HCT116 (cell line): ENCODE measurements at regions not wholly inside any gene's neighbourhood (a gene's known extent, or its start where the extent isn't known, plus 50 kb on each side); places are given as distances from the start of the nearest gene placed in this dataset.

Source experiments
- ATAC-seq: fragments of 200-7000 bp; cut with Tn5 transposase; 2 replicates; pipeline ENCODE4 v1.9.1; 2020; ENCODE audit warnings: mild to moderate bottlenecking, moderate library complexity
- BruUV-seq: library from RNA; stranded (reverse); fragments of 400-500 nt; replicated peaks from 2 replicates; lab custom pipeline; 2021; lab: Mats Ljungman, UMichigan
- CTCF ChIA-PET: fragments of 300-600 bp; sonication (Branson Sonifier 250); formaldehyde crosslinking; loops from one replicate; lab custom pipeline; 2021; ENCODE audit warnings: antibody characterized with exemption; lab: Charles Lee
- POLR2A ChIA-PET: fragments of 300-600, 350-600 bp; sonication (Branson Sonifier 250); formaldehyde crosslinking; loops from one replicate; lab custom pipeline; 2021; ENCODE audit warnings: antibody characterized with exemption; lab: Charles Lee
- RAD21 ChIA-PET, 2 experiments: fragments of 300-600 bp; sonication (Branson Sonifier 250); formaldehyde crosslinking; loops; one replicate each; lab custom pipeline; 2023; ENCODE audit warnings: low total read pairs in 2 of 2; ENCODE audit not compliant: uncharacterized antibody in 2 of 2, unreplicated experiment in 2 of 2, low non-redundant PET in 1 of 2; lab: Charles Lee
- DNase-seq: peaks from one replicate; pipeline ENCODE4 v3.0.0-alpha.2; 2010; ENCODE audit warnings: low read depth, low spot score
- H2AFZ ChIP-seq: fragments of 200-600 bp; shearing (Covaris generic), sonication (generic); 2 replicates; pipeline ENCODE4 v1.6.1; 2017; ENCODE audit warnings: low read depth, mixed run types, mixed read lengths, antibody characterized with exemption, low read length; ENCODE audit not compliant: poor library complexity, severe bottlenecking
- H3K27ac ChIP-seq: 2 replicates; pipeline ENCODE4 v1.5.1; 2012; ENCODE audit warnings: low read depth, low read length
- H3K27me3 ChIP-seq: fragments of 200-600 bp; sonication (generic); 2 replicates; pipeline ENCODE4 v1.6.1; 2016; ENCODE audit warnings: mixed run types, low read length, mixed read lengths; ENCODE audit not compliant: insufficient read depth
- H3K36me3 ChIP-seq, 2 experiments: fragments of 200-500 bp in 1 of 2; fragments of 200-600 bp in 1 of 2; sonication (Bioruptor generic) in 1 of 2; sonication (generic) in 1 of 2; 2 replicates each; pipeline versions ENCODE4 v1.5.1 to v1.6.1; 2014 to 2016; ENCODE audit warnings: low read length in 2 of 2, inconsistent platforms in 1 of 2, mixed read lengths in 1 of 2, mixed run types in 1 of 2; ENCODE audit not compliant: insufficient read depth in 2 of 2, control insufficient read depth in 1 of 2
- H3K4me1 ChIP-seq, 2 experiments: fragments of 200-600 bp in 1 of 2; sonication (generic) in 1 of 2; 2 replicates each; pipeline versions ENCODE4 v1.5.1 to v1.6.1; 2012 to 2017; ENCODE audit warnings: low read length in 2 of 2, inconsistent platforms in 1 of 2, mild to moderate bottlenecking in 1 of 2, mixed read lengths in 1 of 2, mixed run types in 1 of 2, moderate library complexity in 1 of 2; ENCODE audit not compliant: insufficient read depth in 2 of 2, control insufficient read depth in 1 of 2
- H3K4me2 ChIP-seq: fragments of 200-600 bp; sonication (generic); 2 replicates; pipeline ENCODE4 v1.6.1; 2017; ENCODE audit warnings: mixed run types, low read length, mixed read lengths
- H3K4me3 ChIP-seq, 2 experiments: fragments of 200-600 bp in 1 of 2; sonication (generic) in 1 of 2; replicated peaks in 1 of 2; 2 replicates each; pipeline ENCODE4 v1.5.1; 2011 to 2016; ENCODE audit warnings: low read length in 2 of 2, control low read depth in 1 of 2, low read depth in 1 of 2, mild to moderate bottlenecking in 1 of 2, mixed read lengths in 1 of 2, mixed run types in 1 of 2
- H3K79me2 ChIP-seq: fragments of 200-600 bp; sonication (generic); 2 replicates; pipeline ENCODE4 v1.6.1; 2017; ENCODE audit warnings: mild to moderate bottlenecking, mixed run types, low read length, moderate library complexity, mixed read lengths; ENCODE audit not compliant: insufficient read depth
- H3K9ac ChIP-seq: fragments of 200-600 bp; sonication (generic); 2 replicates; pipeline ENCODE4 v1.6.1; 2016; ENCODE audit warnings: low read length, mixed read lengths
- H3K9me2 ChIP-seq: fragments of 200-600 bp; sonication (generic), shearing (Covaris generic); 2 replicates; pipeline ENCODE4 v1.6.1; 2017; ENCODE audit warnings: mixed run types, mild to moderate bottlenecking, moderate library complexity; ENCODE audit not compliant: insufficient read depth
- H3K9me3 ChIP-seq, 2 experiments: fragments of 200-500 bp in 1 of 2; fragments of 200-600 bp in 1 of 2; sonication (Bioruptor generic) in 1 of 2; sonication (generic) in 1 of 2; 2 replicates each; pipeline ENCODE4 v1.6.1; 2014 to 2017; ENCODE audit warnings: low read length in 2 of 2, mixed read lengths in 2 of 2, inconsistent platforms in 1 of 2, low read depth in 1 of 2, mild to moderate bottlenecking in 1 of 2, mixed run types in 1 of 2, moderate library complexity in 1 of 2; ENCODE audit not compliant: control insufficient read depth in 1 of 2, insufficient read depth in 1 of 2
- H4K20me1 ChIP-seq: fragments of 200-600 bp; sonication (generic), shearing (Covaris generic); 2 replicates; pipeline ENCODE4 v1.6.1; 2017; ENCODE audit warnings: mixed run types, mild to moderate bottlenecking, moderate library complexity; ENCODE audit not compliant: insufficient read depth
- ATF3 ChIP-seq: IDR thresholded peaks from 2 replicates; pipeline ENCODE4 v1.6.1; 2012
- CBX3 ChIP-seq: IDR thresholded peaks from 2 replicates; pipeline ENCODE4 v1.6.1; 2012; ENCODE audit warnings: low read depth
- CEBPB ChIP-seq: IDR thresholded peaks from 2 replicates; pipeline ENCODE4 v1.6.1; 2012; ENCODE audit warnings: low read depth
- CTCF ChIP-seq, 3 experiments: fragments of 200-600 bp in 1 of 3; sonication (generic) in 1 of 3; IDR thresholded peaks in 2 of 3; conservative IDR thresholded peaks in 1 of 3; 2 replicates each; pipeline ENCODE4 v1.5.1; 2012 to 2017; ENCODE audit warnings: low read depth in 2 of 3, low read length in 2 of 3, antibody characterized with exemption in 1 of 3, borderline replicate concordance in 1 of 3, control low read depth in 1 of 3, mild to moderate bottlenecking in 1 of 3, mixed read lengths in 1 of 3, mixed run types in 1 of 3, moderate library complexity in 1 of 3; ENCODE audit not compliant: insufficient read depth in 1 of 3
- EGR1 ChIP-seq: IDR thresholded peaks from 2 replicates; pipeline ENCODE4 v1.6.1; 2012; ENCODE audit warnings: low read depth
- ELF1 ChIP-seq: IDR thresholded peaks from 2 replicates; pipeline ENCODE4 v1.6.1; 2012; ENCODE audit warnings: low read depth, borderline replicate concordance
- EZH2 ChIP-seq: fragments of 200-600 bp; sonication (generic); IDR thresholded peaks from 2 replicates; pipeline ENCODE4 v1.6.1; 2017; ENCODE audit warnings: antibody characterized with exemption, mixed run types
- FOSL1 ChIP-seq: IDR thresholded peaks from 2 replicates; pipeline ENCODE4 v1.6.1; 2012; ENCODE audit warnings: low read depth
- JUND ChIP-seq: IDR thresholded peaks from 2 replicates; pipeline ENCODE4 v1.6.1; 2012
- MAX ChIP-seq: IDR thresholded peaks from 2 replicates; pipeline ENCODE4 v1.6.1; 2012
- POLR2A ChIP-seq: IDR thresholded peaks from 2 replicates; pipeline ENCODE4 v1.7.0; 2011; ENCODE audit warnings: borderline replicate concordance; ENCODE audit not compliant: insufficient read depth, insufficient read length; ENCODE audit errors: extremely low read depth
- POLR2AphosphoS5 ChIP-seq: IDR thresholded peaks from 2 replicates; pipeline ENCODE4 v1.6.1; 2011; ENCODE audit warnings: mild to moderate bottlenecking, low read depth, low read length, moderate library complexity
- RAD21 ChIP-seq: IDR thresholded peaks from 2 replicates; pipeline ENCODE4 v1.6.1; 2012; ENCODE audit warnings: low read depth, mild to moderate bottlenecking
- REST ChIP-seq: IDR thresholded peaks from 2 replicates; pipeline ENCODE4 v1.6.1; 2012; ENCODE audit warnings: low read depth
- SP1 ChIP-seq: IDR thresholded peaks from 2 replicates; pipeline ENCODE4 v1.6.1; 2012; ENCODE audit warnings: low read depth
- SRF ChIP-seq: IDR thresholded peaks from 2 replicates; pipeline ENCODE4 v1.6.1; 2012; ENCODE audit warnings: low read depth
- TCF7L2 ChIP-seq: IDR thresholded peaks from 2 replicates; pipeline ENCODE4 v1.7.0; 2011; ENCODE audit warnings: borderline replicate concordance, inconsistent platforms; ENCODE audit not compliant: insufficient read depth, insufficient read length; ENCODE audit errors: extremely low read depth
- YY1 ChIP-seq: IDR thresholded peaks from 2 replicates; pipeline ENCODE4 v1.6.1; 2011; ENCODE audit warnings: low read length, low read depth, moderate library complexity, mild to moderate bottlenecking; ENCODE audit not compliant: insufficient replicate concordance; ENCODE audit errors: extremely low read depth
- ZBTB33 ChIP-seq: IDR thresholded peaks from 2 replicates; pipeline ENCODE4 v1.6.1; 2011; ENCODE audit warnings: mild to moderate bottlenecking, low read length, moderate library complexity; ENCODE audit not compliant: insufficient replicate concordance; ENCODE audit errors: extremely low read depth
- ZNF274 ChIP-seq: fragments of 200-500 bp; sonication (Bioruptor generic); IDR thresholded peaks from 2 replicates; pipeline ENCODE4 v1.6.1; 2014; ENCODE audit warnings: mild to moderate bottlenecking, low read depth, low read length, inconsistent platforms
- intact Hi-C: fragments of 100-400 bp; cut with micrococcal nuclease; formaldehyde crosslinking; loops from 2 replicates; pipeline ENCODE4 v1.10.0; 2022

GRCh38 chr14:42550310-42550709 lies 943.6 kb downstream of the LRFN5 start:
- Histone ChIP-seq H3K27ac (no peak overlapping the region), H2AFZ (no peak overlapping the region), H3K36me3 (no peaks in the 10 kb centered on the region), H3K79me2 (no peaks in the 10 kb centered on the region), H4K20me1 (no peaks in the 10 kb centered on the region), H3K27me3 (no peaks in the 10 kb centered on the region), H3K9me2 (no peaks in the 10 kb centered on the region), H3K9me3 (no peaks in the 10 kb centered on the region; a peak in 2 of 4 replicates), H3K9ac (no peak overlapping the region), H3K4me3 (no peak overlapping the region), H3K4me1 (no peaks in the 10 kb centered on the region), H3K4me2 (no peak overlapping the region)
- ChIA-PET CTCF (no interaction called here), RAD21 (no interaction called here), POLR2A (interaction anchor here (0.7 kb wide), 1 partner anchor 8 kb away, joined by 5 read pairs; no protein-coding TSS in a partner anchor)
- no peak for DNase-seq
- TF ChIP-seq RAD21: no peak
- TF ChIP-seq POLR2A: no peak
- TF ChIP-seq FOSL1: no peak
- TF ChIP-seq MAX: no peak
- TF ChIP-seq CBX3: no peak
- no peak for TF ChIP-seq ZBTB33
- TF ChIP-seq JUND: no peak
- no peak for TF ChIP-seq SP1
- no peak for TF ChIP-seq ELF1
- no peak for TF ChIP-seq SRF
- no peak for TF ChIP-seq TCF7L2
- TF ChIP-seq CTCF (IDR thresholded peaks at IDR 0.05 in 2 of 3, conservative IDR thresholded peaks at IDR 0.05 in 1 of 3; ENCODE audit: borderline replicate concordance in 1 of 3, insufficient read depth in 1 of 3, low read depth in 2 of 3, low read length in 2 of 3): no peak
- TF ChIP-seq YY1: no peak
- no peak for TF ChIP-seq REST
- no peak for TF ChIP-seq POLR2AphosphoS5
- TF ChIP-seq ATF3: no peak
- TF ChIP-seq CEBPB: no peak
- no peak for TF ChIP-seq EZH2
- TF ChIP-seq ZNF274: no peak
- TF ChIP-seq EGR1: no peak
- intact Hi-C loops: no loop called here
- BruUV-seq: no TSS peak
- no peak for ATAC-seq
